ENCODE measurements at regions not wholly inside any gene's neighbourhood (a gene's known extent, or its start where the extent isn't known, plus 50 kb on each side); places are given as distances from the start of the nearest gene placed in this dataset.

DNA sequence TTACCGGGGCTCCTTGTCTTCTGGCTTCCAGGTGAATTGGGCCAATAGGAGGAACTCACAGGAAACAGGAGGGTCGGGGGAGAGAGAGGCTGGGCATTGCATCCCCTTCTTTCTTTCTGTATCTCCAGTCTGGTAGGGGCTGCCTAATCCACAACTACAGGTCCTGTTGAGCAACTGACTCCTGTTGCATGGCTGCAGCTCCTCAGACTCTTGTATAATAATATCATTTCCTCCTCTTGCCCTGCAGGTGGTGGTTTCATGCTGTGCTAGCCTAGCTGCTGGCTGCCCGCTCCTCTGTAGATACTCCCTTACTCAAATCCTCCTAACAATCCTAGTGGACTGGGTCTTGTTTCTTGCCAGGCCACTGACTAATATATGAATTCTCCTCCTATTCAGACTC lies 276.5 kb upstream of the SMIM30 start:
- no peaks in the 10 kb centered on the region for H3K36me3 ChIP-seq
- TF ChIP-seq, protein P1, sequence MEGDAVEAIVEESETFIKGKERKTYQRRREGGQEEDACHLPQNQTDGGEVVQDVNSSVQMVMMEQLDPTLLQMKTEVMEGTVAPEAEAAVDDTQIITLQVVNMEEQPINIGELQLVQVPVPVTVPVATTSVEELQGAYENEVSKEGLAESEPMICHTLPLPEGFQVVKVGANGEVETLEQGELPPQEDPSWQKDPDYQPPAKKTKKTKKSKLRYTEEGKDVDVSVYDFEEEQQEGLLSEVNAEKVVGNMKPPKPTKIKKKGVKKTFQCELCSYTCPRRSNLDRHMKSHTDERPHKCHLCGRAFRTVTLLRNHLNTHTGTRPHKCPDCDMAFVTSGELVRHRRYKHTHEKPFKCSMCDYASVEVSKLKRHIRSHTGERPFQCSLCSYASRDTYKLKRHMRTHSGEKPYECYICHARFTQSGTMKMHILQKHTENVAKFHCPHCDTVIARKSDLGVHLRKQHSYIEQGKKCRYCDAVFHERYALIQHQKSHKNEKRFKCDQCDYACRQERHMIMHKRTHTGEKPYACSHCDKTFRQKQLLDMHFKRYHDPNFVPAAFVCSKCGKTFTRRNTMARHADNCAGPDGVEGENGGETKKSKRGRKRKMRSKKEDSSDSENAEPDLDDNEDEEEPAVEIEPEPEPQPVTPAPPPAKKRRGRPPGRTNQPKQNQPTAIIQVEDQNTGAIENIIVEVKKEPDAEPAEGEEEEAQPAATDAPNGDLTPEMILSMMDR (IDR thresholded peaks at IDR 0.05), result no peak
- TF ChIP-seq EP300 (IDR thresholded peaks at IDR 0.05) (no peak), POLR2A (IDR thresholded peaks at IDR 0.05) (no peak)
- no peak overlapping the region for H3K4me3 ChIP-seq
- 56 to 69% (median 67%) methylated on average over 3 of the region's 3 CpGs for WGBS, 3 donors
- intact Hi-C loops (cut with DNase I), result no loop called here
- H3K9me3 ChIP-seq, result no peaks in the 10 kb centered on the region
- DNase-seq, result no peak
- no peak overlapping the region for H3K27ac ChIP-seq
- H3K27me3 ChIP-seq, result no peaks in the 10 kb centered on the region
- H3K4me1 ChIP-seq (ENCODE audit: insufficient read depth), result no peaks in the 10 kb centered on the region

DNA sequence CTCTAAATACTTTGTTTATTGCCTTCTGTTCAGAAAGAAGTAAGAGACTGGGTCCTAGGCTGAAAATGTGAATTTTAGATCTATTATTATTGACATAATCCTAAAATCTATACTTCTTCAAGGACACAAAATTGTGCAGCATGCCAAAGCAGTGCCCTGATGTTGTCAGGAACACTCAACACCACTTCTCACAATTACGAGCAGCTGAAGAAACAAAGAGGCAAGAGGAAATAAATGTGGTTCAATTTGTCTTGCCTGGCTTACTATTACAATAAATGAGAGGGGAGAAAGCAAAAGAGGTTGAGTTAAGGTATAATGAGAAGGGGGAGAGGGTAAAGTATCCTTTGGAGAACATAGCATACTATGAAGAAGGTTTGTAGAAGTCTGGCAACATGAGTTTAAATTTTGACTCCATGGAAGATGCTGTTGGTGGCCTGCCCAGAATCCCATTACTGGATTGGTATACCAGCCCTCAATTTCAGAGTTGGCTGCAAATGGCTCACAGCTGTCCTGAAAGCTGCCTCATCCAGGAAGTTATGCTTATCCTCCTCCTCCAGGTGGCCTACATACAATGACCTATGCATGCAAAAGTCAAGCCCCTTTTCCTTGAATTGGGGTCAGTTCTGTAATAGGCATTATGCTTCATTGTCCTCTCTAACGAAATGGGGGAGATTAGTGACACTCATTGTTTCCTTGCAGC lies 274.6 kb upstream of the SMIM30 start:
- intact Hi-C loops (cut with DNase I), result no loop called here
- 67 to 71% (median 67%) methylated on average over 2 of the region's 2 CpGs for WGBS, 3 donors
- no peak for TF ChIP-seq EP300 (IDR thresholded peaks at IDR 0.05)
- TF ChIP-seq, protein P1 (IDR thresholded peaks at IDR 0.05), result no peak
- no peaks in the 10 kb centered on the region for H3K27me3 ChIP-seq
- no peak overlapping the region for H3K4me3 ChIP-seq
- H3K36me3 ChIP-seq, result no peaks in the 10 kb centered on the region
- no peak for DNase-seq
- H3K4me1 ChIP-seq (ENCODE audit: insufficient read depth), result no peaks in the 10 kb centered on the region
- H3K9me3 ChIP-seq, result no peaks in the 10 kb centered on the region
- H3K27ac ChIP-seq, result no peak overlapping the region

DNA sequence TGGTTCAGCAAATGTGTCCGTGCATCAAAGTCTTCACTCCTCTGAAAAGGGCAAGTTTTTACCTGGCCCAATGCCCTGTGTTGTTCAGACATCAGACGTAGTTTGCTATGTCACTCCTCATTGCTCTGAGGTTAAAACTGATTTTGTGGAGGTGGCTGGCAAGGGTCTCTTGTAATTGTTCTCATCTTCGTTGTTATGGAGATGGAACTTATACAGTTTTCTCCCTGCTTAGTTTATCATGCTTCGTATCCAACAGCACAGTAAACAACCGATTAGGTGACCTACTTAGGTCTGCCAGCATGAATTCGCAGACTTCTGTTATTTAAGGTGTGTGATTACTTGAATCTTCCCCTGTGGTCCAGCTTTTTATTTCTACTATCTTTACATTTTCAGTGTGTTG lies 274.1 kb upstream of the SMIM30 start:
- no peak for DNase-seq
- intact Hi-C loops (cut with DNase I), result no loop called here
- TF ChIP-seq EP300 (IDR thresholded peaks at IDR 0.05) (no peak), POLR2A (IDR thresholded peaks at IDR 0.05) (no peak)
- TF ChIP-seq, protein P1 (IDR thresholded peaks at IDR 0.05), result no peak
- no peaks in the 10 kb centered on the region for H3K27me3 ChIP-seq
- no peak overlapping the region for H3K27ac ChIP-seq
- no peaks in the 10 kb centered on the region for H3K9me3 ChIP-seq
- H3K4me3 ChIP-seq, result no peak overlapping the region
- no peaks in the 10 kb centered on the region for H3K36me3 ChIP-seq
- no peaks in the 10 kb centered on the region for H3K4me1 ChIP-seq (ENCODE audit: insufficient read depth)
- 23 to 45% (median 31%) methylated on average over 6 of the region's 6 CpGs for WGBS, 3 donors

GRCh38 chr7:113389112-113389646 lies 270.8 kb upstream of the SMIM30 start:
- intact Hi-C loops (cut with DNase I), result no loop called here
- no peak for DNase-seq
- H3K4me3 ChIP-seq, result no peak overlapping the region
- 70 to 75% (median 71%) methylated on average over 2 of the region's 2 CpGs for WGBS, 3 donors
- no peaks in the 10 kb centered on the region for H3K27me3 ChIP-seq
- H3K36me3 ChIP-seq, result no peaks in the 10 kb centered on the region
- TF ChIP-seq POLR2A (IDR thresholded peaks at IDR 0.05) (no peak), EP300 (IDR thresholded peaks at IDR 0.05) (no peak)
- TF ChIP-seq, protein P1 (IDR thresholded peaks at IDR 0.05), result no peak
- H3K4me1 ChIP-seq (ENCODE audit: insufficient read depth), result no peaks in the 10 kb centered on the region
- no peak overlapping the region for H3K27ac ChIP-seq
- no peaks in the 10 kb centered on the region for H3K9me3 ChIP-seq
